Liver (tissue), 3 donors: ENCODE measurements at regions not wholly inside any gene's neighbourhood (a gene's known extent, or its start where the extent isn't known, plus 50 kb on each side); places are given as distances from the start of the nearest gene placed in this dataset.

Source experiments
- GABPA ChIP-seq, 2 donors: IDR thresholded peaks in 1 of 2; conservative IDR thresholded peaks in 1 of 2; 2 replicates each; pipeline ENCODE4 v1.6.1; 2016; ENCODE audit warnings: antibody characterized with exemption in 2 of 2, mild to moderate bottlenecking in 1 of 2, moderate library complexity in 1 of 2
- NR2F2 ChIP-seq: IDR thresholded peaks from 2 replicates; pipeline ENCODE4 v1.6.1; 2016; ENCODE audit warnings: antibody characterized with exemption
- RAD21 ChIP-seq, 2 donors: IDR thresholded peaks; 2 replicates each; pipeline ENCODE4 v1.6.1; 2016; ENCODE audit warnings: antibody characterized with exemption in 2 of 2, mild to moderate bottlenecking in 2 of 2
- TAF1 ChIP-seq: conservative IDR thresholded peaks from 2 replicates; pipeline ENCODE4 v1.6.1; 2016; ENCODE audit warnings: antibody characterized with exemption, mild to moderate bottlenecking
- YY1 ChIP-seq: IDR thresholded peaks from 2 replicates; pipeline ENCODE4 v1.6.1; 2016; ENCODE audit warnings: antibody characterized with exemption, mild to moderate bottlenecking
- TF ChIP-seq, protein P1 (sequence below): fragments of 150-350 bp; IDR thresholded peaks from 2 replicates; pipeline ENCODE4 v1.5.1; 2017; ENCODE audit warnings: improper control_type of control experiment, low read depth, low read length; ENCODE audit not compliant: missing input control
- TF ChIP-seq, protein P2 (sequence below): IDR thresholded peaks from 2 replicates; pipeline ENCODE4 v1.6.1; 2016; ENCODE audit warnings: antibody characterized with exemption, mild to moderate bottlenecking
- TF ChIP-seq, protein P3 (sequence below): IDR thresholded peaks from 2 replicates; pipeline ENCODE4 v1.6.1; 2016; ENCODE audit warnings: antibody characterized with exemption
- donor health status: healthy.
- donor health status: healthy.

DNA sequence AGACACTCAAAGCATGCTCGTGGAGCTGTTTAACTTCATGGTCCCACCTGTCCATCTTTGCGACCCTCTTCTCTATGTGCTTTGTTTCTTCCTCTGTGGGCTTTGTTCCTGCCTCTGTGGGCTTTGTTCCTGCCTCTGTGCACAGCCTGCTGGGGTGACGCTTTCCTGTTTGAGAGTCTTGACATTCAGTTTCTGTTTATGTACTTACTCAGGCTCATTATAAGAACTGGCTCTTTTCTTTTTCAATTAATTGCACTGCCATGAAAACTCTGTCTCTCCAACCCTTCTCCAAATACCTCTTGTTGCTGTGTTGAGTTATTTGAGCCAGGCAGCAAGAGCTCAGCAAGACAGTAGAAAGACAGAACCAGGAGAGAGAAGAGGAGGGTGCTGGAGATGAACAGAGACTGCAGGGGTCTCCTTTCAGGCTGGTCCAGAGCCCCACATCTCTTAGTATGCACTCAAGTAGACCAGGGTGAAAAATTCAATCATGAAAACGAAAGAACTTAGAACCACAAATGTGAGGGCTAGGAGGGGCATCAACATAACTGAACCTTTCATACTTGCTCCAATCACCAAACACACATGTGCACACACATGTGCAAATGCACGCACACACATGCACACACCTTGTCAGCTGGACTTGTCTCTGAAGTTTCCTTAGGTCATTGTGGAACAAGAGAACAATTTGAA, 88.3 kb upstream of the SGIP1 start:
- TF ChIP-seq, protein P1, sequence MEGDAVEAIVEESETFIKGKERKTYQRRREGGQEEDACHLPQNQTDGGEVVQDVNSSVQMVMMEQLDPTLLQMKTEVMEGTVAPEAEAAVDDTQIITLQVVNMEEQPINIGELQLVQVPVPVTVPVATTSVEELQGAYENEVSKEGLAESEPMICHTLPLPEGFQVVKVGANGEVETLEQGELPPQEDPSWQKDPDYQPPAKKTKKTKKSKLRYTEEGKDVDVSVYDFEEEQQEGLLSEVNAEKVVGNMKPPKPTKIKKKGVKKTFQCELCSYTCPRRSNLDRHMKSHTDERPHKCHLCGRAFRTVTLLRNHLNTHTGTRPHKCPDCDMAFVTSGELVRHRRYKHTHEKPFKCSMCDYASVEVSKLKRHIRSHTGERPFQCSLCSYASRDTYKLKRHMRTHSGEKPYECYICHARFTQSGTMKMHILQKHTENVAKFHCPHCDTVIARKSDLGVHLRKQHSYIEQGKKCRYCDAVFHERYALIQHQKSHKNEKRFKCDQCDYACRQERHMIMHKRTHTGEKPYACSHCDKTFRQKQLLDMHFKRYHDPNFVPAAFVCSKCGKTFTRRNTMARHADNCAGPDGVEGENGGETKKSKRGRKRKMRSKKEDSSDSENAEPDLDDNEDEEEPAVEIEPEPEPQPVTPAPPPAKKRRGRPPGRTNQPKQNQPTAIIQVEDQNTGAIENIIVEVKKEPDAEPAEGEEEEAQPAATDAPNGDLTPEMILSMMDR: no peak
- TF ChIP-seq NR2F2 (no peak), GABPA (IDR thresholded peaks at IDR 0.05 in 1 of 2, conservative IDR thresholded peaks at IDR 0.05 in 1 of 2) (no peak), TAF1 (no peak), YY1 (no peak), RAD21 (IDR thresholded peaks at IDR 0.05) (peak; percentile 40 to 51)
- TF ChIP-seq, protein P2, sequence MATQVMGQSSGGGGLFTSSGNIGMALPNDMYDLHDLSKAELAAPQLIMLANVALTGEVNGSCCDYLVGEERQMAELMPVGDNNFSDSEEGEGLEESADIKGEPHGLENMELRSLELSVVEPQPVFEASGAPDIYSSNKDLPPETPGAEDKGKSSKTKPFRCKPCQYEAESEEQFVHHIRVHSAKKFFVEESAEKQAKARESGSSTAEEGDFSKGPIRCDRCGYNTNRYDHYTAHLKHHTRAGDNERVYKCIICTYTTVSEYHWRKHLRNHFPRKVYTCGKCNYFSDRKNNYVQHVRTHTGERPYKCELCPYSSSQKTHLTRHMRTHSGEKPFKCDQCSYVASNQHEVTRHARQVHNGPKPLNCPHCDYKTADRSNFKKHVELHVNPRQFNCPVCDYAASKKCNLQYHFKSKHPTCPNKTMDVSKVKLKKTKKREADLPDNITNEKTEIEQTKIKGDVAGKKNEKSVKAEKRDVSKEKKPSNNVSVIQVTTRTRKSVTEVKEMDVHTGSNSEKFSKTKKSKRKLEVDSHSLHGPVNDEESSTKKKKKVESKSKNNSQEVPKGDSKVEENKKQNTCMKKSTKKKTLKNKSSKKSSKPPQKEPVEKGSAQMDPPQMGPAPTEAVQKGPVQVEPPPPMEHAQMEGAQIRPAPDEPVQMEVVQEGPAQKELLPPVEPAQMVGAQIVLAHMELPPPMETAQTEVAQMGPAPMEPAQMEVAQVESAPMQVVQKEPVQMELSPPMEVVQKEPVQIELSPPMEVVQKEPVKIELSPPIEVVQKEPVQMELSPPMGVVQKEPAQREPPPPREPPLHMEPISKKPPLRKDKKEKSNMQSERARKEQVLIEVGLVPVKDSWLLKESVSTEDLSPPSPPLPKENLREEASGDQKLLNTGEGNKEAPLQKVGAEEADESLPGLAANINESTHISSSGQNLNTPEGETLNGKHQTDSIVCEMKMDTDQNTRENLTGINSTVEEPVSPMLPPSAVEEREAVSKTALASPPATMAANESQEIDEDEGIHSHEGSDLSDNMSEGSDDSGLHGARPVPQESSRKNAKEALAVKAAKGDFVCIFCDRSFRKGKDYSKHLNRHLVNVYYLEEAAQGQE: no peak
- TF ChIP-seq, protein P3, sequence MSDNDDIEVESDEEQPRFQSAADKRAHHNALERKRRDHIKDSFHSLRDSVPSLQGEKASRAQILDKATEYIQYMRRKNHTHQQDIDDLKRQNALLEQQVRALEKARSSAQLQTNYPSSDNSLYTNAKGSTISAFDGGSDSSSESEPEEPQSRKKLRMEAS: no peak
